ENCODE measurements at regions not wholly inside any gene's neighbourhood (a gene's known extent, or its start where the extent isn't known, plus 50 kb on each side); places are given as distances from the start of the nearest gene placed in this dataset.
"Not testable (repeated sequence)": the region's sequence is repeated elsewhere in the genome, so short reads cannot be mapped to it uniquely, and the experiment has no call there.

GRCh38 chr2:91686046-91686445 lies 2994.6 kb downstream of the RPIA start:
- TF ChIP-seq CTCF (conservative IDR thresholded peaks at IDR 0.05; ENCODE audit: low read depth, low read length); EZH2 (IDR thresholded peaks at IDR 0.05; ENCODE audit: low read length, unreplicated experiment): not testable (repeated sequence)
